ENCODE measurements at regions not wholly inside any gene's neighbourhood (a gene's known extent, or its start where the extent isn't known, plus 50 kb on each side); places are given as distances from the start of the nearest gene placed in this dataset.

GRCh38 chr4:164542431-164542830 is 211.5 kb upstream of the SMIM31 start:
- TF ChIP-seq CTCF (IDR thresholded peaks at IDR 0.05) (no peak), POLR2A (IDR thresholded peaks at IDR 0.05) (no peak)
